Adrenal gland (tissue), 5 donors: ENCODE measurements at regions not wholly inside any gene's neighbourhood (a gene's known extent, or its start where the extent isn't known, plus 50 kb on each side); places are given as distances from the start of the nearest gene placed in this dataset.

Experiments used
- POLR2A ChIP-seq, 2 donors: fragments of 450-650 bp; IDR thresholded peaks; one replicate each; pipeline ENCODE4 v1.6.1; 2017; ENCODE audit warnings: antibody characterized with exemption in 2 of 2, mild to moderate bottlenecking in 2 of 2, moderate library complexity in 1 of 2
- TF ChIP-seq, protein P1 (sequence below), 6 experiments: fragments of 450-650 bp in 4 of 6; fragments of 200-600 bp in 2 of 6; sonication (generic) in 1 of 6; IDR thresholded peaks; 1 replicate in 5 of 6; 2 replicates in 1 of 6; pipeline versions ENCODE4 v1.5.1 to v1.8.0; 2016 to 2021; ENCODE audit warnings: antibody characterized with exemption in 6 of 6, mild to moderate bottlenecking in 2 of 6, moderate library complexity in 1 of 6
- donor health status: DM: no; HTN: no; CAD: no.

DNA sequence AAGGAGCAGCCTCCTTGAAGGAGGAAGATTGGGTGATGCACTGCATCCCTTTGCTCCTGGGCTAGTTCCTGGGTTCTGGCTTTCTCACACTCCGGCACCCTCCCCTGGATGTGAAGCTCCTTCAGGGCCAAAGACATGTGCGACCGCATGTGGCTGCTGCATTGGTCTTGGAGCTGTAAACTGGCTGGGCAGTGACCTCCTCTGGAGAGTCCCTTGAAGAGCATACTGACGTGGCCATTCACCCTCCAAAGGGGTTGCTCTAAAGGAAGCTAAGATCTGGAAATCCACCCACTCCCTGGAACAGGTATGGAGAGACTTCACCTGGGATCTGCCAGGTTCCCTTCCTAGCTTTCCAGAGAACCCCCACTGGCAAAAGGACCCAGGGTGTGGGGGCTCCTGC is 62.1 kb downstream of the TMEM17 start:
- TF ChIP-seq POLR2A (IDR thresholded peaks at IDR 0.05) = no peak
- TF ChIP-seq, protein P1, sequence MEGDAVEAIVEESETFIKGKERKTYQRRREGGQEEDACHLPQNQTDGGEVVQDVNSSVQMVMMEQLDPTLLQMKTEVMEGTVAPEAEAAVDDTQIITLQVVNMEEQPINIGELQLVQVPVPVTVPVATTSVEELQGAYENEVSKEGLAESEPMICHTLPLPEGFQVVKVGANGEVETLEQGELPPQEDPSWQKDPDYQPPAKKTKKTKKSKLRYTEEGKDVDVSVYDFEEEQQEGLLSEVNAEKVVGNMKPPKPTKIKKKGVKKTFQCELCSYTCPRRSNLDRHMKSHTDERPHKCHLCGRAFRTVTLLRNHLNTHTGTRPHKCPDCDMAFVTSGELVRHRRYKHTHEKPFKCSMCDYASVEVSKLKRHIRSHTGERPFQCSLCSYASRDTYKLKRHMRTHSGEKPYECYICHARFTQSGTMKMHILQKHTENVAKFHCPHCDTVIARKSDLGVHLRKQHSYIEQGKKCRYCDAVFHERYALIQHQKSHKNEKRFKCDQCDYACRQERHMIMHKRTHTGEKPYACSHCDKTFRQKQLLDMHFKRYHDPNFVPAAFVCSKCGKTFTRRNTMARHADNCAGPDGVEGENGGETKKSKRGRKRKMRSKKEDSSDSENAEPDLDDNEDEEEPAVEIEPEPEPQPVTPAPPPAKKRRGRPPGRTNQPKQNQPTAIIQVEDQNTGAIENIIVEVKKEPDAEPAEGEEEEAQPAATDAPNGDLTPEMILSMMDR (IDR thresholded peaks at IDR 0.05) = no peak
